ENCODE measurements at regions not wholly inside any gene's neighbourhood (a gene's known extent, or its start where the extent isn't known, plus 50 kb on each side); places are given as distances from the start of the nearest gene placed in this dataset.
A peak's percentile ranks its signal among the peaks of the same experiment; 100 is the strongest.
"Not testable (repeated sequence)": the region's sequence is repeated elsewhere in the genome, so short reads cannot be mapped to it uniquely, and the experiment has no call there.

DNA sequence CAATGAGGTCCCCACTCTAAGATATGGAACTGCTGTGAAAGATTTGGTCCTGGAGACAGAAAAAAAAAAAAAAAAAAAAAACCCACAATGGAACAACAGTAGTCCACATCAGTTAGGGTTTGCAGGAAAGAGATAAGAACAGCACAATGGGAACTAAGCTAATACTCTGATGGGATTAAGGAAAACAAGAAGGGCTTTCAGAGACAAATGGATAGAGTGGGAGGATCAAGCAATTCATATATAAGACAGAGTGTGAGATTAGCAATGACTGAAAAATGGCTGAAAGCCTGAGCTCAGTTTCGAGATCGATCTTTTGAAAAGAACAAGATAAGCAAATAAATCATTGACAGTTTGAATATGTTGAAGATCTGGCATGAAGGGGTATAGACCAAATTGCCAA, 188.4 kb upstream of the TRPC5 start:
- no peak overlapping the region for H3K27ac ChIP-seq
- no peak for TF ChIP-seq CTCF (conservative IDR thresholded peaks at IDR 0.05)

GRCh38 chrX:112266136-112266535, 183.6 kb upstream of the TRPC5 start:
- TF ChIP-seq CTCF (conservative IDR thresholded peaks at IDR 0.05), result no peak
- no peak overlapping the region for H3K27ac ChIP-seq

- no peak overlapping the region for H3K27ac ChIP-seq
- TF ChIP-seq ZFX (IDR thresholded peaks at IDR 0.05) (no peak), CTCF (conservative IDR thresholded peaks at IDR 0.05) (no peak)
Measured at GRCh38 chrX:112259375-112259774, 176.8 kb upstream of the TRPC5 start.

DNA sequence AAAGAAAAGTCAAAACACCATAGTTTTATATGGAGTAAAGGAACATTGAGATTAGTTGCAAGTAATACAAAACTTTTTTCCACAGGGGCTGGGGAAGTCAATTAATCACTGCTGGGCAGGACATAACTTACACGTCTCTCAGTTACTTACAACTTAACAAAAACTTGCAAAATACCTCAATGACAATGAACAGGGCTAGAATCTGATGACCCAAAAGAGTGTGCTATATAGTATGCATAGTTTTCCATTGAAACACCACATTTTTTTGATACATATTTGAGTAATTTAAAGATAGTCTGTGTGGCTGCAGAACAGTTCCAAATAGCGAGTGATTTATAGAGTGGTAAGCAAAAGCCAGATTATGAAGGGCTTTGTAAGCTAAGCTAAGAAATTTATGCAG, 172.3 kb upstream of the TRPC5 start:
- no peak overlapping the region for H3K27ac ChIP-seq
- TF ChIP-seq CTCF (conservative IDR thresholded peaks at IDR 0.05), result no peak
- TF ChIP-seq ZFX (IDR thresholded peaks at IDR 0.05), result no peak

DNA sequence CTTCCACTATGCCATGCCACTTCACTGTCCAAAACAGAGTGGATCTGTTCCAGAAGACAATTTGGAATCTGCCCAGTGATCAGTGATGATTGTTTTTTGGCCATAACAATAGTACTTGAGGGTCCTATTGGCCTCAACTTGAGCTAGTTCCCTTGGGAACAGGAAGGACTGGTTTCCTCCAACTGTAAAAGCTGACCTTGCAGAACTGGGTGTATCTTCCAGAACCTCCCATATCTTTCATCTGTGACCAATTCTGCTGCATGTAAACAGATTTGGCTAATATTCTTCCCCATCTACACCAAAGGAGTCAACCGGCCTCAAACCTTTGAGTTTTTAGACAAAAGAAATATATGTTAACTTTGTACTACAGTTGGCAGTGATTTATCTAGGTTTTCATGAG, 165.1 kb upstream of the TRPC5 start:
- TF ChIP-seq CTCF (conservative IDR thresholded peaks at IDR 0.05) (no peak), ZFX (IDR thresholded peaks at IDR 0.05) (no peak)
- no peak overlapping the region for H3K27ac ChIP-seq

DNA sequence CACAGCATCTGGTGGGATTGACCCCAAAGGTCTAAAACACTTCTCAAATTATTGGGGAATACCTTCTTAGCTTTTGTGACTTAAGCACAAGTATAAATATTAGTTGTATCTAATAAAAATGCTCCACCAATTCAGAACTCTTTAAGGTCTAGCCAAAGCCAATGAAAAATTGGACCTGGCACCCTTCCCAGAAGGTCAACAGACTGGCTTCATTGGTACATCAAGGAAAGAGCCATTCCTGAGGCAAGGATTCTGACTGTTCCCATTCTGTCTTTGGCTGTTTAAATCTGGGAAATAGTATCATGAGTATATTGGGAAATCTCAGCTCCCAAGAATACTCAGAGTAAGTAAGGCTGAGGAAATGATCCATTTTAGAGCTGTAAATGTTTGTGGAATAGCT, 153.0 kb upstream of the TRPC5 start:
- no peak for TF ChIP-seq CTCF (conservative IDR thresholded peaks at IDR 0.05)
- TF ChIP-seq ZFX (IDR thresholded peaks at IDR 0.05), result no peak
- peak overlapping the region; percentile 50; the same call in 1 of the 2 replicates for H3K27ac ChIP-seq

DNA sequence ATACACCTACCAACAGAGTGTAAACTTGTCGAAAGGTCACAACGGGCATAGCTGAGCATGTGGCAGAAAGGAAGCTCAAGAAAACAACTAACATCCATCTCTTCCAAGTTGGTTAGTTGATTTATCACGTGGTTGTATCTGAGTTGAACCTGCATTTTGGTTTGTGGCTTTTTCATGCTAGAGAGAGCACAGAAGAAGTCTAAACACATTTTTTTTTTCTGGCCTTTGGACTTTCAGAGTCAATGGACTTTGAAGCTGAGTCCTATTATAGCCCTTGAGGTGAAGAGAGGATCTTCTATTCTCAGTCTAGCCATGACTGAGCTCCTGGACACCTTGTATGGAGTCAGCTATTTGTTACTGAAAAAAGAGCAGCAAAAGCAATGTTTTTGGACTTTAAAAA, 150.6 kb upstream of the TRPC5 start:
- no peak overlapping the region for H3K27ac ChIP-seq
- TF ChIP-seq CTCF (conservative IDR thresholded peaks at IDR 0.05), result no peak
- no peak for TF ChIP-seq ZFX (IDR thresholded peaks at IDR 0.05)

DNA sequence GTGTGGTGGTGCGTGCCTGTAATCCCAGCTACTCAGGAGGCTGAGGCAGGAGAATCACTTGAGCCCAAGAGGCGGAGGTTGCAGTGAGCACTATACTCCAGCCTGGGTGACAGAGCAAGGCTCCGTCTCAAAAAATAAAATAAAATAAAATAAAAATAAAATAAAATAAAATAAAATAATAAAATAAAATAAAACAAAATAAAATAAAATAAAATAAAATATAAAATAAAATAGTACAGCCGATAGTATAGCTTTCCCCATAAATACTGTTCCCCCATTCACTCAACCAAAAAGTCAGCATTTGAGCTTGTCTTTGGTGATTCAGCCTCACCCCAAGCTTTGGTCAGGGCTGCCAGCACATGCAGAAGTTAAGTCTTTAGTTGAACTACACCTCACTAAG, 144.2 kb upstream of the TRPC5 start:
- not testable (repeated sequence) for H3K27ac ChIP-seq
